ENCODE measurements at regions not wholly inside any gene's neighbourhood (a gene's known extent, or its start where the extent isn't known, plus 50 kb on each side); places are given as distances from the start of the nearest gene placed in this dataset.

GRCh38 chr2:51734115-51734514 lies 702.2 kb upstream of the NRXN1 start:
- TF ChIP-seq CTCF (IDR thresholded peaks at IDR 0.05; ENCODE audit: low read length) (no peak), EZH2 (optimal IDR thresholded peaks at IDR 0.05; ENCODE audit: low read depth, low read length) (no peak), EZH2phosphoT487 (IDR thresholded peaks at IDR 0.05; ENCODE audit: low read length) (no peak)
